ENCODE measurements at regions not wholly inside any gene's neighbourhood (a gene's known extent, or its start where the extent isn't known, plus 50 kb on each side); places are given as distances from the start of the nearest gene placed in this dataset.

DNA sequence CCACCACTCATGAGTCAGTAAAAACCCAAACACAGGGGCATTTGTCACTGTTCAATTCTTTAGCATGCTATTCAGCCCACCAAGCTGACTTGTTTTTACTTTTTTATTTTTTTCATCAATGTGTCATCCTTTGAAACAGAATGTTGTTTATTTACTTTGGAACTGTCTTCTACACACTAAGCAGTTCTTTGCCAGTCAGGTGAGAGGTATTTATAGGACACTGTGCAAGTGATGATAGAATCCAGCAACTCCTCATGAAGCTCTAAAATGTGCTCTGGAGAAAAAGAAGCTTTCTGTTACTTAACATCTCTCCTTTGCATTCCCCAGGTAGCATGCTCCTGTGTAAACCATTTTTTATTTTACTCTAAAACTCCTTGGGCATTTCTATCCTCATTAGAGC is 582.0 kb upstream of the TMPRSS15 start:
- Histone ChIP-seq H3K27ac (ENCODE audit: insufficient read depth, low read depth, low read length) (no peak overlapping the region), H3K36me3 (ENCODE audit: control insufficient read depth in 2 of 2, extremely low read depth in 1 of 2, insufficient read depth in 2 of 2, low read length in 2 of 2) (no peaks in the 10 kb centered on the region), H3K4me1 (ENCODE audit: control insufficient read depth, extremely low read depth, insufficient read depth, low read length) (no peaks in the 10 kb centered on the region), H2AFZ (ENCODE audit: low read depth, low read length) (no peak overlapping the region), H3K9me1 (replicated peaks; ENCODE audit: control insufficient read depth, extremely low read depth, insufficient read depth, low read length) (no peaks in the 10 kb centered on the region), H3K27me3 (ENCODE audit: control insufficient read depth in 2 of 2, insufficient read depth in 2 of 2, low read length in 2 of 2) (no peaks in the 10 kb centered on the region), H3K79me2 (ENCODE audit: control insufficient read depth, insufficient read depth, low read length) (no peaks in the 10 kb centered on the region), H3K9me3 (replicated peaks; ENCODE audit: control insufficient read depth, insufficient read depth, low read length) (no peaks in the 10 kb centered on the region), H3K4me2 (ENCODE audit: insufficient read depth, low read length) (no peak overlapping the region), H3K9ac (replicated peaks; ENCODE audit: extremely low read depth, insufficient read depth, low read length) (no peak overlapping the region), H3K4me3 (replicated peaks in 1 of 3; ENCODE audit: insufficient read depth in 1 of 3, low read depth in 1 of 3, low read length in 3 of 3) (no peak overlapping the region), H4K20me1 (replicated peaks; ENCODE audit: control insufficient read depth, extremely low read depth, insufficient read depth, low read length) (no peaks in the 10 kb centered on the region)
- DNase-seq (ENCODE audit: low read depth, low spot score) (no peak), FAIRE-seq (no peak)
- intact Hi-C loops (cut with micrococcal nuclease) (no loop called here), dilution Hi-C loops (cut with MboI; ENCODE audit: extremely low pct_ligation_motif_present, low sequenced_read_pairs) (no loop called here)
- ChIA-PET POLR2A (no interaction called here), CTCF (no interaction called here)
- BruUV-seq (replicated peaks) = no TSS peak
- TF ChIP-seq FOS (IDR thresholded peaks at IDR 0.05; ENCODE audit: borderline replicate concordance, insufficient read depth, low read length) (no peak), POLR2AphosphoS5 (IDR thresholded peaks at IDR 0.05; ENCODE audit: insufficient read depth, low read depth, low read length) (no peak), EZH2 (IDR thresholded peaks at IDR 0.05; ENCODE audit: borderline replicate concordance, low read depth, low read length, severe bottlenecking) (no peak), CTCF (IDR thresholded peaks at IDR 0.05; ENCODE audit: extremely low read depth in 1 of 2, insufficient read depth in 1 of 2, low read depth in 1 of 2, low read length in 2 of 2) (no peak), GATA2 (IDR thresholded peaks at IDR 0.05; ENCODE audit: insufficient read depth, insufficient read length, low read depth, low read length) (no peak), POLR2A (IDR thresholded peaks at IDR 0.05; ENCODE audit: low read depth, low read length) (no peak), MYC (IDR thresholded peaks at IDR 0.05; ENCODE audit: low read depth, low read length) (no peak), JUN (IDR thresholded peaks at IDR 0.05; ENCODE audit: borderline replicate concordance, insufficient read depth, insufficient read length, low read depth) (no peak)
- TF ChIP-seq, protein P1, sequence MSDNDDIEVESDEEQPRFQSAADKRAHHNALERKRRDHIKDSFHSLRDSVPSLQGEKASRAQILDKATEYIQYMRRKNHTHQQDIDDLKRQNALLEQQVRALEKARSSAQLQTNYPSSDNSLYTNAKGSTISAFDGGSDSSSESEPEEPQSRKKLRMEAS (IDR thresholded peaks at IDR 0.05; ENCODE audit: insufficient read depth, insufficient read length) = no peak

Data from endothelial cell of umbilical vein (primary cell).